ENCODE measurements at regions not wholly inside any gene's neighbourhood (a gene's known extent, or its start where the extent isn't known, plus 50 kb on each side); places are given as distances from the start of the nearest gene placed in this dataset.

DNA sequence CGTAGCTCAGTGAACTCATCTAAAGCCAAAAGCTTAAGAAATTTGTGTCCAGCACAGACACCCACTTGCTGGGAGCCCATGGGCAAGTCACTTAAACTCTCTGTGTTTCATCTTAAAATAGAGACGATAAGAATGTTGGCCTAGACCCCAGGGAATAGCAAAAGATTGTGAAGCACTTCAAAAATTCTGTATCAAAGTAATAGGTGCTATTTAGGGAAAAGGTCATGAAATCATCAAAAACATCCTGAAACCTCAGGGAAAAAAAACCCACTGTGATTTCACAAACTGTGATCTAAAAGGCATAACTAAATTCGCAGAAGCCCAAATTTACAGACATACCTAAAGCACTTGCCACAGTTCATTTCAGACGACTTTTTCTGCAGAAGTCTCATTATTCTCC lies 278.3 kb downstream of the NR2F1-AS1 start:
- Histone ChIP-seq H3K27me3 (ENCODE audit: control insufficient read depth, insufficient read depth, low read length) (no peaks in the 10 kb centered on the region), H3K27ac (ENCODE audit: low read depth, low read length) (no peak overlapping the region), H3K9me3 (ENCODE audit: control insufficient read depth, insufficient read depth, low read length) (no peaks in the 10 kb centered on the region), H3K4me1 (ENCODE audit: control insufficient read depth, insufficient read depth, low read length) (peaks cover 3% of the 10 kb centered on the region), H3K36me3 (ENCODE audit: control insufficient read depth, insufficient read depth, low read length) (no peaks in the 10 kb centered on the region), H3K4me3 (ENCODE audit: low read depth, low read length) (no peak overlapping the region)
- no peak for DNase-seq (ENCODE audit: low read depth in 4 of 6, low spot score in 6 of 6)
- 100% methylated on average over 1 of the region's 4 CpGs for WGBS (ENCODE audit: insufficient coverage)

DNA sequence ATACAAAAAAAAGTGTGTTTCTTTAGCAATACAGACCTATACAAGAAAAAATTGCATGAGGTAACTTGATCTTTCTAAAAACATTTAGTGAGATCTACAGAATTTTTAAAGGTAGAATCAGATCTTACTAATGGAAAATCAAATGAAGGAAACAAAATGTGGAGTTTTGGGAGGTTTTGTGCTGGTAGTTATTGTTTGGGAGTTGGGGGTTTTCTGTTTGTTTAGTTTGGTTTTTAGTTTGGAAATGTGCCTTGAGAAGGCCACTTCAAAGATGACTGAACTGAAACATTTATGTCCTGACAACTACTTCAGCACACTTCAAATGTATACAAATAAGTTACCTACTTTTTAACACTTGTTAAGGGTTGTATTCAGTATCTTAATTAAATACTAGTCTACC lies 280.1 kb downstream of the NR2F1-AS1 start:
- Histone ChIP-seq H3K4me1 (ENCODE audit: control insufficient read depth, insufficient read depth, low read length) (peaks cover under 1% of the 10 kb centered on the region), H3K36me3 (ENCODE audit: control insufficient read depth, insufficient read depth, low read length) (no peaks in the 10 kb centered on the region), H3K9me3 (ENCODE audit: control insufficient read depth, insufficient read depth, low read length) (no peaks in the 10 kb centered on the region), H3K4me3 (ENCODE audit: low read depth, low read length) (no peak overlapping the region), H3K27me3 (ENCODE audit: control insufficient read depth, insufficient read depth, low read length) (no peaks in the 10 kb centered on the region), H3K27ac (ENCODE audit: low read depth, low read length) (no peak overlapping the region)
- no peak for DNase-seq (ENCODE audit: low read depth in 4 of 6, low spot score in 6 of 6)

DNA sequence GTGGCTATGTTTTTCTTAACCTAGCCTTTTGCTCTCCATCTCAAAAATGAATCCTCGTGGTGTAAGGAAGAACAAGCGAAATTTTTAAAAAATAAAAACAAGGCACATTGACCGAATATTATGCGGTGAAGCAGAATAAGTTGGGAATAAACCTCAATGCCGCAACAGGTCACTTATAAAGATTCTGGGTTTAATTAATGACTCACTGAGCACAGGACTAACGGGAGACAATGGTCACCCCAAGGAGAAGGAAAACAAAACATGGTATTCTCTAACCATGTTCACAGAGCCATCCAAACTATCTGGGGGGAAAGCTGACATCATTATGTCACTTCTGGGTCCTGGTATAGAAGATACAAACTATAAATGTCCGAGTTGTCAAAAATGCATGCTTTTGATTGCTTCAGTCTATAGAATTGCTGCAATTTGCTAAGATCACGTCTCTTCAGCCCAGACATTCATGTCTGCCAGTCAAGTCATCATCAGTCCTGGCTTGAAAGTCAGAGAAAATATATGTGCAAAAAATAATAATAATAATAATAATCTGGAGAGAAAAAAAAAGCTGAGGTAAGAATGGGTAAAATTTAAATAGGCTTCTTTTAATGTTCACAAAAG lies 280.6 kb downstream of the NR2F1-AS1 start:
- H3K4me3 ChIP-seq (ENCODE audit: low read depth, low read length): peak overlapping the region; percentile 16
- H3K27me3 ChIP-seq (ENCODE audit: control insufficient read depth, insufficient read depth, low read length): no peaks in the 10 kb centered on the region
- no CpG with 5 or more reads among the region's 8 CpGs for WGBS (ENCODE audit: insufficient coverage)
- no peak for DNase-seq (ENCODE audit: low read depth in 4 of 6, low spot score in 6 of 6)
- H3K27ac ChIP-seq (ENCODE audit: low read depth, low read length): peak overlapping the region; percentile 79
- H3K36me3 ChIP-seq (ENCODE audit: control insufficient read depth, insufficient read depth, low read length): no peaks in the 10 kb centered on the region
- H3K4me1 ChIP-seq (ENCODE audit: control insufficient read depth, insufficient read depth, low read length): no peaks in the 10 kb centered on the region
- no peaks in the 10 kb centered on the region for H3K9me3 ChIP-seq (ENCODE audit: control insufficient read depth, insufficient read depth, low read length)

DNA sequence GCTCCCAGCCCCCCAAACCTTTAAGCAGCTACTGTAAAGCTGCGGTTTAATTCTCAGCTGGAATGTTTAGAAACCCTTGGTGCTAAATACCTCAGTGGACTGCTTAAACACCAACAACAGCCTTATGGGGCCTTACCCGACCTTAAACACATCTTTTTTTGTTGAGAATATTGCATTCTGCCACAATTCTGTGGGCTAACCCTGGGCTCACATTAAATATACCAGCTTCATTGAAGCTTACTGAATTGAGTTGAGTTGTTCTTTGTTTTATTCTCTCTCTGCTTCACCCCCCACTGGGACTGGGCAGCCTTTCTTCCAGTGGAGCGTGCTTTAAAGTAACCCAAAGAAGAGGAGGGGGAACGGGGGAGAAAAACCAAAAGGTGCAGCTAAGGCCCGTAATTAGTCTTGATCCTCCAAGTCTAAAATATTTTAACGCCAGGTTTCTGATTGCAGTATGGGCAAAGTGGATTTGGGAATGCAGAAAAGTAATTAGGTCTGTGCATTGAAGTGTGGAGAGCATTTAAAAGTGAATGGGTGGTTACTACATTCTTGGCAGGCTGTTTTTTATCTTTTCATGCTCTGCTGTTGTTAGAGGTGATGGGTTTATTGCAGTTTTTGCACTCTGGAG lies 281.2 kb downstream of the NR2F1-AS1 start:
- peak overlapping the region; percentile 16 for H3K4me3 ChIP-seq (ENCODE audit: low read depth, low read length)
- peak in 5 of 6 donors; percentile 43 to 89 (median 66) for DNase-seq (ENCODE audit: low read depth in 4 of 6, low spot score in 6 of 6)
- peak overlapping the region; percentile 79 for H3K27ac ChIP-seq (ENCODE audit: low read depth, low read length)

DNA sequence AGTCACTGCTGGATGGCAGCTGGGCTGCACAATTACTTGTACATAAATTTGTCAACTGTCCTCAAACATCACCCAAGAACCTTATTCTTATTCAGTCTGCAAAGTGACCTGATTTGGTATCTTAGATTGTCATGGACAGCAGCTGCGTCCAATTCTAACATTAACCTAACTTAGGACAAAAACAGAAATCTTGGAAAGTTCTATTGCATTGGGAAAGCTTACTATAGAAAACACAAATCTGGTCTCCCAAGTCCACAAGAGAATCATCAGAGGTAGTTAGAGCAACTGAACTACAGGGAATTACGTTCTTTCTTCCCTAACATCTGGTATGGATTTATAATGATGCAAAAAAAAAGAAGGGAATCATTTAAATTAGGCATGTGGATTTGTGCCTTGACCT lies 283.9 kb downstream of the NR2F1-AS1 start:
- no peak overlapping the region for H3K27ac ChIP-seq (ENCODE audit: low read depth, low read length)
- no CpG with 5 or more reads among the region's 2 CpGs for WGBS (ENCODE audit: insufficient coverage)
- DNase-seq (ENCODE audit: low read depth in 4 of 6, low spot score in 6 of 6): no peak

More for the DNA sequence above, 281.2 kb downstream of the NR2F1-AS1 start:
- Histone ChIP-seq H3K36me3 (ENCODE audit: control insufficient read depth, insufficient read depth, low read length) (no peaks in the 10 kb centered on the region), H3K9me3 (ENCODE audit: control insufficient read depth, insufficient read depth, low read length) (no peaks in the 10 kb centered on the region), H3K4me1 (ENCODE audit: control insufficient read depth, insufficient read depth, low read length) (no peaks in the 10 kb centered on the region), H3K27me3 (ENCODE audit: control insufficient read depth, insufficient read depth, low read length) (no peaks in the 10 kb centered on the region)
- 12% methylated on average over 4 of the region's 6 CpGs for WGBS (ENCODE audit: insufficient coverage)

DNA sequence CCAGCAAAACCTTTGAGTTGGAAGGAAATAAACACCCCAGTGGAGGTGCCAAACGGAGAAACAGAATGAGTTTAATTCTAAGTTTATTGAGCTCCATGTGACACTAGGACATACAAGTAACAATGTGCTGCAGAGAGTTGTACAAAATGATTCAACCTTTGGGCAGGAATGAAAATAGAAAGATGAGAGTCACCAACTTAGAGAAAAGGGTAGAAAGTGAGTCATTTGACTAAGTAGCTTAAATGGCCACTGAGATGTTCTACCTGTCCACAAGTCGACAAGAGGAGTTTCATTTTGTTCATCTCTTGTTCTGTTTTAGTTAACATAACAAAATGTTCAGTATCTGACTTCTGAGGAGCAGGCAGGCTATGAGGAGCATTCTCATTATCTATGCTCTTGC lies 284.7 kb downstream of the NR2F1-AS1 start:
- 25% methylated on average over 1 of the region's 2 CpGs for WGBS (ENCODE audit: insufficient coverage)
- no peak overlapping the region for H3K4me3 ChIP-seq (ENCODE audit: low read depth, low read length)
- H3K27ac ChIP-seq (ENCODE audit: low read depth, low read length): no peak overlapping the region
- no peaks in the 10 kb centered on the region for H3K27me3 ChIP-seq (ENCODE audit: control insufficient read depth, insufficient read depth, low read length)
- no peaks in the 10 kb centered on the region for H3K4me1 ChIP-seq (ENCODE audit: control insufficient read depth, insufficient read depth, low read length)
- DNase-seq (ENCODE audit: low read depth in 4 of 6, low spot score in 6 of 6): peak in 1 of 6 donors; percentile 49
- no peaks in the 10 kb centered on the region for H3K36me3 ChIP-seq (ENCODE audit: control insufficient read depth, insufficient read depth, low read length)
- H3K9me3 ChIP-seq (ENCODE audit: control insufficient read depth, insufficient read depth, low read length): no peaks in the 10 kb centered on the region

More for the DNA sequence above, 283.9 kb downstream of the NR2F1-AS1 start:
- Histone ChIP-seq H3K4me3 (ENCODE audit: low read depth, low read length) (no peak overlapping the region), H3K27me3 (ENCODE audit: control insufficient read depth, insufficient read depth, low read length) (no peaks in the 10 kb centered on the region), H3K9me3 (ENCODE audit: control insufficient read depth, insufficient read depth, low read length) (no peaks in the 10 kb centered on the region), H3K4me1 (ENCODE audit: control insufficient read depth, insufficient read depth, low read length) (no peaks in the 10 kb centered on the region), H3K36me3 (ENCODE audit: control insufficient read depth, insufficient read depth, low read length) (no peaks in the 10 kb centered on the region)

DNA sequence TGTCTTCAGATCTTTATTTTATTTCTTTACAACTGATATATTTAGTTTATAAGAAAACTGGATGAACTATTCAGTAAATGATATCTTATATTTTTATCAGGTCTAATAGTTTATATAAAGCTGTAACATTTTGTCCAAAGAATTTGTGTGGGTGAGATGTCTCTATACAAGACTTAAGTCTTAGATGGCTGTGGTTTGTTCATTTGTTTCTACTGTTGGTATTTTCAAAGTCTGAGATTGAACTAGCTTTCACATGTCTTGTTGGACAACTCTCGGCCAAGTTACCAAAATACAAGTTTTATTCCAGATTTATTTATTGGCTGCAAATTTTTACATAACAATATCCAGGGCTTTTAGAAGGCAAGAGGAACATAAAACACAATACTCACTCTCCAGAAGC lies 286.0 kb downstream of the NR2F1-AS1 start:
- no peak overlapping the region for H3K27ac ChIP-seq (ENCODE audit: low read depth, low read length)
- H3K27me3 ChIP-seq (ENCODE audit: control insufficient read depth, insufficient read depth, low read length): no peaks in the 10 kb centered on the region
- H3K4me1 ChIP-seq (ENCODE audit: control insufficient read depth, insufficient read depth, low read length): no peaks in the 10 kb centered on the region
- H3K36me3 ChIP-seq (ENCODE audit: control insufficient read depth, insufficient read depth, low read length): no peaks in the 10 kb centered on the region
- no peak overlapping the region for H3K4me3 ChIP-seq (ENCODE audit: low read depth, low read length)
- DNase-seq (ENCODE audit: low read depth in 4 of 6, low spot score in 6 of 6): no peak
- WGBS (ENCODE audit: insufficient coverage): no CpG with 5 or more reads among the region's 1 CpG
- H3K9me3 ChIP-seq (ENCODE audit: control insufficient read depth, insufficient read depth, low read length): no peaks in the 10 kb centered on the region

DNA sequence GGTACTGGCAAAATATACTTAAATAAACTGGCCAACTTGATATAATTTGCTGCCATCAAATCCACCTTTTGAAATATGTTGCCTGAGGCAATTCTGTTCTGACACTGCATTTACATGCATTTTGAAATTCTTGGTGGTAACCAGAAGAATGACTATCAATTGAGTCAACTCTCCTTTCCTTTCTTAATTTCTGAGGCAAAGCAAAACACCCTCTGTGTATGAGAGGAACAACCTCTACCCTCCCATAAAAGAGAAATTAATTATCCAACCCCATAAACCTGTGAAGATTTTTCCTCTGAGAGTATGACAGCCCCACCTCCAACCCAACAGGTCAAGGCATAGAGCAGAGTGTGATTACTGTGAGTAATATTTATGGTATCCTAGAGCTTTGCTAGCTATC lies 286.8 kb downstream of the NR2F1-AS1 start:
- Histone ChIP-seq H3K27ac (ENCODE audit: low read depth, low read length) (no peak overlapping the region), H3K4me3 (ENCODE audit: low read depth, low read length) (no peak overlapping the region), H3K36me3 (ENCODE audit: control insufficient read depth, insufficient read depth, low read length) (no peaks in the 10 kb centered on the region), H3K27me3 (ENCODE audit: control insufficient read depth, insufficient read depth, low read length) (no peaks in the 10 kb centered on the region), H3K9me3 (ENCODE audit: control insufficient read depth, insufficient read depth, low read length) (no peaks in the 10 kb centered on the region), H3K4me1 (ENCODE audit: control insufficient read depth, insufficient read depth, low read length) (no peaks in the 10 kb centered on the region)
- no peak for DNase-seq (ENCODE audit: low read depth in 4 of 6, low spot score in 6 of 6)

DNA sequence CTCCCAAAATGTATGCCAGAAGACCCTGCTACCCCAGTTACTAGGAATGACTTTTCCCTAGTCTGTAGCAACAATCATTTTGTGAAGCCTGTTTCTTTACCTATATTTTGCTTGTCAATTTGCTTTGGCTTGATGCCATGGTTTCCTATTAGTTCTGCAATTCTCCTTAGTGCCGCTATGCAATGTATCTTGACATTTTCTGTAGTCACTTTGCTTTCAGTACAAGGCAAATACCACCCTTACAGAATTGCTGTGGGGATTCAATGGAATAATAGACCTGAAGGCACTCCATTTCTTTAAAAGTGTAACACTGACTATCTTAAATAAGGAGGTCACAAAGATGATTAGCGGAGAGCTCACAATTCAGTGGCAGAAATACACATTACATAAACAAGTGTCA lies 291.1 kb downstream of the NR2F1-AS1 start:
- H3K4me1 ChIP-seq (ENCODE audit: control insufficient read depth, insufficient read depth, low read length): no peaks in the 10 kb centered on the region
- H3K4me3 ChIP-seq (ENCODE audit: low read depth, low read length): no peak overlapping the region
- no peaks in the 10 kb centered on the region for H3K36me3 ChIP-seq (ENCODE audit: control insufficient read depth, insufficient read depth, low read length)
- WGBS (ENCODE audit: insufficient coverage): no CpG with 5 or more reads among the region's 2 CpGs
- no peak overlapping the region for H3K27ac ChIP-seq (ENCODE audit: low read depth, low read length)
- DNase-seq (ENCODE audit: low read depth in 4 of 6, low spot score in 6 of 6): peak in 1 of 6 donors; percentile 32
- H3K9me3 ChIP-seq (ENCODE audit: control insufficient read depth, insufficient read depth, low read length): peaks cover 9% of the 10 kb centered on the region
- H3K27me3 ChIP-seq (ENCODE audit: control insufficient read depth, insufficient read depth, low read length): no peaks in the 10 kb centered on the region

DNA sequence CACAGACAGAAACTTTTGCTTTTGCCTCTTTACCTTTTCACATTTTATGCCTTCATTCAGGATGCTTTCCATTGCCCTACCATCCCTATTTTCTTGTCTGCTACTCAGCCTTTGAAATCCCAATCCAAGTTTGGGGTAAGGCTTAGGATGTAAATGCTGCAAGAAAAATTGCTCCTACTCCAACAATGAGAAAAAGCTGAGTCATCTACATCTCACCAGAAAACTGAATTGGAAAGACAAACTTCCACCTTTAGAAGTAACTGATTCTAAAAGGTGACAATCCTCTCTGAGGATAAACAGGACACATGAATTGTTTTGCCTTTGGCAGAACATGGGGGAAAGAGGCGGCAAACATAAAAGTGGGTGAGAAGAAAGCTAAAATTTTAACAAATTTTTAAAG lies 295.6 kb downstream of the NR2F1-AS1 start:
- WGBS (ENCODE audit: insufficient coverage): no CpG with 5 or more reads among the region's 1 CpG
- H3K27me3 ChIP-seq (ENCODE audit: control insufficient read depth, insufficient read depth, low read length): no peaks in the 10 kb centered on the region
- H3K4me3 ChIP-seq (ENCODE audit: low read depth, low read length): no peak overlapping the region
- H3K36me3 ChIP-seq (ENCODE audit: control insufficient read depth, insufficient read depth, low read length): no peaks in the 10 kb centered on the region
- no peaks in the 10 kb centered on the region for H3K4me1 ChIP-seq (ENCODE audit: control insufficient read depth, insufficient read depth, low read length)
- no peak overlapping the region for H3K27ac ChIP-seq (ENCODE audit: low read depth, low read length)
- DNase-seq (ENCODE audit: low read depth in 4 of 6, low spot score in 6 of 6): no peak
- H3K9me3 ChIP-seq (ENCODE audit: control insufficient read depth, insufficient read depth, low read length): peaks cover 9% of the 10 kb centered on the region
